SK-N-SH (cell line): ENCODE measurements at regions not wholly inside any gene's neighbourhood (a gene's known extent, or its start where the extent isn't known, plus 50 kb on each side); places are given as distances from the start of the nearest gene placed in this dataset.

Source experiments
- CTCF ChIA-PET: fragments of 300-600, 350-600 bp; formaldehyde crosslinking; extraction: SDS; loops from one replicate; lab custom pipeline; 2021; lab: Yijun Ruan, JAX
- POLR2A ChIA-PET: fragments of 350-600 bp; sonication (Branson Sonifier 250); formaldehyde crosslinking; extraction: SDS; loops from one replicate; lab custom pipeline; 2020; ENCODE audit warnings: antibody characterized with exemption, inconsistent platforms; lab: Yijun Ruan, JAX
- DNase-seq: peaks from one replicate; pipeline ENCODE4 v3.0.0; 2012
- H2AFZ ChIP-seq: fragments of 200-600 bp; sonication (generic); 2 replicates; pipeline ENCODE4 v1.8.1; 2016; ENCODE audit warnings: antibody characterized with exemption, mild to moderate bottlenecking, low read depth
- H3F3A ChIP-seq: fragments of 200-600 bp; sonication (generic); replicated peaks from 2 replicates; pipeline ENCODE3; 2016; ENCODE audit warnings: antibody characterized with exemption, mild to moderate bottlenecking; ENCODE audit not compliant: insufficient read depth
- H3K27ac ChIP-seq, 2 experiments: fragments of 200-500 bp in 1 of 2; fragments of 200-600 bp in 1 of 2; sonication (Bioruptor generic) in 1 of 2; sonication (generic), shearing (Covaris generic) in 1 of 2; 2 replicates each; pipeline versions ENCODE4 v1.5.1 to v1.6.1; 2014 to 2016; ENCODE audit warnings: low read depth in 2 of 2, inconsistent platforms in 1 of 2, low read length in 1 of 2, mild to moderate bottlenecking in 1 of 2, mixed read lengths in 1 of 2
- H3K27me3 ChIP-seq: fragments of 200-600 bp; sonication (generic), shearing (Covaris generic); 2 replicates; pipeline ENCODE4 v1.6.1; 2016; ENCODE audit warnings: mixed run types; ENCODE audit not compliant: insufficient read depth
- H3K36me3 ChIP-seq, 2 experiments: fragments of 200-500 bp in 1 of 2; fragments of 200-600 bp in 1 of 2; sonication (Bioruptor generic) in 1 of 2; sonication (generic) in 1 of 2; replicated peaks in 1 of 2; 2 replicates each; pipeline versions ENCODE3 to v1.5.1; 2014 to 2016; ENCODE audit warnings: low read length in 1 of 2, mild to moderate bottlenecking in 1 of 2; ENCODE audit not compliant: insufficient read depth in 2 of 2, control insufficient read depth in 1 of 2
- H3K4me1 ChIP-seq, 2 experiments: fragments of 200-500 bp in 1 of 2; fragments of 200-600 bp in 1 of 2; sonication (Bioruptor generic) in 1 of 2; sonication (generic), shearing (Covaris generic) in 1 of 2; 2 replicates each; pipeline versions ENCODE4 v1.5.1 to v1.6.1; 2014 to 2016; ENCODE audit warnings: low read depth in 1 of 2, low read length in 1 of 2, mixed run types in 1 of 2; ENCODE audit not compliant: insufficient read depth in 2 of 2, control insufficient read depth in 1 of 2
- H3K4me2 ChIP-seq: fragments of 200-600 bp; sonication (generic), shearing (Covaris generic); 2 replicates; pipeline ENCODE4 v1.6.1; 2017; ENCODE audit warnings: mixed run types
- H3K4me3 ChIP-seq, 2 experiments: fragments of 200-500 bp in 1 of 2; fragments of 200-600 bp in 1 of 2; sonication (Bioruptor generic) in 1 of 2; sonication (generic), shearing (Covaris generic) in 1 of 2; 2 replicates each; pipeline versions ENCODE4 v1.5.1 to v1.8.1; 2014 to 2016; ENCODE audit warnings: low read depth in 2 of 2, inconsistent platforms in 1 of 2, low read length in 1 of 2, mild to moderate bottlenecking in 1 of 2, mixed read lengths in 1 of 2, moderate library complexity in 1 of 2
- H3K79me2 ChIP-seq: fragments of 200-600 bp; sonication (generic); 2 replicates; pipeline ENCODE4 v1.8.1; 2017; ENCODE audit warnings: mild to moderate bottlenecking; ENCODE audit not compliant: insufficient read depth
- H3K9ac ChIP-seq: fragments of 200-600 bp; sonication (generic); 2 replicates; pipeline ENCODE4 v1.6.1; 2017; ENCODE audit warnings: mixed run types
- H3K9me2 ChIP-seq: fragments of 200-600 bp; sonication (generic); 2 replicates; pipeline ENCODE4 v1.6.1; 2017; ENCODE audit warnings: mixed run types
- H3K9me3 ChIP-seq: fragments of 200-600 bp; sonication (generic); 2 replicates; pipeline ENCODE4 v1.6.1; 2017; ENCODE audit warnings: mixed run types, mild to moderate bottlenecking, moderate library complexity
- H4K20me1 ChIP-seq: fragments of 200-600 bp; sonication (generic); 2 replicates; pipeline ENCODE4 v1.6.1; 2017; ENCODE audit warnings: mild to moderate bottlenecking, mixed run types; ENCODE audit not compliant: insufficient read depth
- CHD2 ChIP-seq: fragments of 150-350 bp; IDR thresholded peaks from 2 replicates; pipeline ENCODE4 v1.6.1; 2018; ENCODE audit warnings: low read length; ENCODE audit not compliant: partially characterized antibody
- ELF1 ChIP-seq: IDR thresholded peaks from 2 replicates; pipeline ENCODE4 v1.4.0; 2012
- EP300 ChIP-seq, 2 experiments: IDR thresholded peaks; 2 replicates each; pipeline versions ENCODE4 v1.4.0 to v1.6.1; 2012; ENCODE audit warnings: borderline replicate concordance in 1 of 2, low read depth in 1 of 2, low read length in 1 of 2
- FOSL2 ChIP-seq: IDR thresholded peaks from 2 replicates; pipeline ENCODE4 v1.4.0; 2012; ENCODE audit warnings: low read depth, mild to moderate bottlenecking, moderate library complexity, borderline replicate concordance
- FOXM1 ChIP-seq: IDR thresholded peaks from 2 replicates; pipeline ENCODE4 v1.4.0; 2012; ENCODE audit warnings: low read depth, mild to moderate bottlenecking
- GATA2 ChIP-seq: sonication (generic); formaldehyde crosslinking; IDR thresholded peaks from 2 replicates; pipeline ENCODE4 v1.5.0; 2020; ENCODE audit warnings: mild to moderate bottlenecking, missing genetic modification reagents
- JUND ChIP-seq: IDR thresholded peaks from 2 replicates; pipeline ENCODE4 v1.4.0; 2012
- MEF2A ChIP-seq: IDR thresholded peaks from 2 replicates; pipeline ENCODE4 v1.4.0; 2012; ENCODE audit warnings: low read depth, borderline replicate concordance
- MXI1 ChIP-seq: IDR thresholded peaks from 2 replicates; pipeline ENCODE4 v1.6.1; 2012; ENCODE audit warnings: mild to moderate bottlenecking, low read depth, low read length, improper control_type of control experiment
- NRF1 ChIP-seq: IDR thresholded peaks from 2 replicates; pipeline ENCODE4 v1.6.1; 2012; ENCODE audit warnings: low read depth, mild to moderate bottlenecking, low read length
- PBX3 ChIP-seq: IDR thresholded peaks from 2 replicates; pipeline ENCODE4; 2012
- POLR2AphosphoS5 ChIP-seq: IDR thresholded peaks from 2 replicates; pipeline ENCODE4 v1.6.1; 2012; ENCODE audit warnings: low read depth, low read length
- REST ChIP-seq: IDR thresholded peaks from 2 replicates; pipeline ENCODE4 v1.6.1; 2012; ENCODE audit warnings: mild to moderate bottlenecking, low read depth, low read length, moderate library complexity
- RXRA ChIP-seq: IDR thresholded peaks from 2 replicates; pipeline ENCODE4 v1.4.0; 2012; ENCODE audit warnings: low read depth, mild to moderate bottlenecking, borderline replicate concordance
- TCF12 ChIP-seq: IDR thresholded peaks from 2 replicates; pipeline ENCODE4 v1.4.0; 2012
- TEAD4 ChIP-seq: IDR thresholded peaks from 2 replicates; pipeline ENCODE4 v1.4.0; 2012; ENCODE audit warnings: mild to moderate bottlenecking, borderline replicate concordance; ENCODE audit not compliant: insufficient read depth
- USF1 ChIP-seq: IDR thresholded peaks from 2 replicates; pipeline ENCODE4 v1.4.0; 2012; ENCODE audit warnings: low read depth, borderline replicate concordance
- WGBS: methylation state at CpG from one replicate; pipeline ENCODE4 v1.1.6; 2017; ENCODE audit warnings: low lambda C conversion rate; 5-methylcytosine and 5-hydroxymethylcytosine counted together
- TF ChIP-seq, protein P1 (sequence below): IDR thresholded peaks from 2 replicates; pipeline ENCODE4 v1.4.0; 2012; ENCODE audit warnings: low read depth
- TF ChIP-seq, protein P2 (sequence below): fragments of 150-350 bp; IDR thresholded peaks from 2 replicates; pipeline ENCODE4 v1.6.1; 2016; ENCODE audit warnings: mild to moderate bottlenecking, low read depth, low read length
- TF ChIP-seq, protein P3 (sequence below): fragments of 150-350 bp; IDR thresholded peaks from 2 replicates; pipeline ENCODE4 v1.6.1; 2017; ENCODE audit warnings: antibody characterized with exemption, low read length, low read depth, borderline replicate concordance

DNA sequence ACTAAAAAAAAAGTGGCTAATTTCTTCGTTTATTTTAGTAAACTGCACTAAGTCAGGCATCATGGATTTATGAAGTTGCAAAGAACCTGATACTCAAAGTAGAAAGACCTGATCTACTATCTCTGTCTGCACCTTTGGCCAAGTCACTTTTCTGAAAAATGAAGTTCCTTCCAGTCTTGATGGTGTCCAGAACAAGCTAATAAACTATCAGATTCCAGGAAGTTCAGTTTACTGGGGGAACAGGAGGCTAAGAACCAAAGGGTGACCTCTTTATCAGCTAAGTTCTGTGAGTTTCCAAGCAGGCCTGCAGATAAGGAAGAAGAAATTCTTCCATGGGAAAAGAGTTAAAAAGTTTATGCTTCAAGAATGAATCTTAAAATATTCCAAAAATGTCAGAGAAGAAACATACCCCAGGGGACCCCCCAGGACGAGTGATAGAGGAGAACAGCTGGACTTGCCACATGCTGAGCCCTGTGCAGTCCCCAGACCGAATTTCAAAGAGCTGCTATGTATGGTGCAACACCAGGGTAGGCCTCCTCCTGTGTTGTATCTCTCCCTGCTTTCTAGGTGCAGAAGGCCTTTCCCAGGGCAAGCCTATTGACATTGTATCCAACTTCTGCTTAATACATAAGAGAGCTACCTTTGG is 72.8 kb upstream of the FGGY start:
- Histone ChIP-seq H3K27me3 (no peaks in the 10 kb centered on the region), H3K9ac (no peak overlapping the region), H2AFZ (no peak overlapping the region), H4K20me1 (no peaks in the 10 kb centered on the region), H3K9me3 (no peaks in the 10 kb centered on the region), H3K27ac (no peak overlapping the region), H3K4me3 (no peak overlapping the region), H3K9me2 (no peaks in the 10 kb centered on the region), H3K36me3 (no peaks in the 10 kb centered on the region), H3K4me2 (no peak overlapping the region), H3F3A (no peaks in the 10 kb centered on the region), H3K79me2 (no peaks in the 10 kb centered on the region), H3K4me1 (no peaks in the 10 kb centered on the region)
- ChIA-PET CTCF (interaction anchor here (0.6 to 0.9 kb wide), 2 partner anchors 17 to 535 kb away, joined by 3 to 4 read pairs; no protein-coding TSS in a partner anchor), POLR2A (no interaction called here)
- DNase-seq, result no peak
- 14% methylated on average over 3 of the region's 3 CpGs for WGBS
- TF ChIP-seq TEAD4, result no peak

- Histone ChIP-seq H3K36me3 (no peaks in the 10 kb centered on the region), H3K9me2 (no peaks in the 10 kb centered on the region), H4K20me1 (no peaks in the 10 kb centered on the region), H3K4me3 (no peak overlapping the region), H3K4me2 (no peak overlapping the region), H3K27me3 (no peaks in the 10 kb centered on the region), H2AFZ (no peak overlapping the region), H3K27ac (no peak overlapping the region), H3K4me1 (no peaks in the 10 kb centered on the region), H3F3A (no peaks in the 10 kb centered on the region), H3K79me2 (no peaks in the 10 kb centered on the region), H3K9me3 (no peaks in the 10 kb centered on the region), H3K9ac (no peak overlapping the region)
- no peak for DNase-seq
- 85% methylated on average over 2 of the region's 2 CpGs for WGBS
- ChIA-PET POLR2A (no interaction called here), CTCF (no interaction called here)
- TF ChIP-seq FOXM1 (no peak), JUND (no peak), MXI1 (no peak), MEF2A (no peak), TCF12 (no peak), EP300 (IDR thresholded peaks at IDR 0.05; ENCODE audit: borderline replicate concordance in 1 of 2, low read depth in 1 of 2, low read length in 1 of 2) (no peak), PBX3 (no peak), ELF1 (no peak), USF1 (no peak), CHD2 (no peak), REST (no peak), FOSL2 (no peak), RXRA (no peak), POLR2AphosphoS5 (no peak), GATA2 (CRISPR knock-in tag) (no peak), NRF1 (no peak)
- TF ChIP-seq, protein P1, sequence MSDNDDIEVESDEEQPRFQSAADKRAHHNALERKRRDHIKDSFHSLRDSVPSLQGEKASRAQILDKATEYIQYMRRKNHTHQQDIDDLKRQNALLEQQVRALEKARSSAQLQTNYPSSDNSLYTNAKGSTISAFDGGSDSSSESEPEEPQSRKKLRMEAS, result no peak
- TF ChIP-seq, protein P2, sequence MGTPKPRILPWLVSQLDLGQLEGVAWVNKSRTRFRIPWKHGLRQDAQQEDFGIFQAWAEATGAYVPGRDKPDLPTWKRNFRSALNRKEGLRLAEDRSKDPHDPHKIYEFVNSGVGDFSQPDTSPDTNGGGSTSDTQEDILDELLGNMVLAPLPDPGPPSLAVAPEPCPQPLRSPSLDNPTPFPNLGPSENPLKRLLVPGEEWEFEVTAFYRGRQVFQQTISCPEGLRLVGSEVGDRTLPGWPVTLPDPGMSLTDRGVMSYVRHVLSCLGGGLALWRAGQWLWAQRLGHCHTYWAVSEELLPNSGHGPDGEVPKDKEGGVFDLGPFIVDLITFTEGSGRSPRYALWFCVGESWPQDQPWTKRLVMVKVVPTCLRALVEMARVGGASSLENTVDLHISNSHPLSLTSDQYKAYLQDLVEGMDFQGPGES, result no peak
- TF ChIP-seq, protein P3, sequence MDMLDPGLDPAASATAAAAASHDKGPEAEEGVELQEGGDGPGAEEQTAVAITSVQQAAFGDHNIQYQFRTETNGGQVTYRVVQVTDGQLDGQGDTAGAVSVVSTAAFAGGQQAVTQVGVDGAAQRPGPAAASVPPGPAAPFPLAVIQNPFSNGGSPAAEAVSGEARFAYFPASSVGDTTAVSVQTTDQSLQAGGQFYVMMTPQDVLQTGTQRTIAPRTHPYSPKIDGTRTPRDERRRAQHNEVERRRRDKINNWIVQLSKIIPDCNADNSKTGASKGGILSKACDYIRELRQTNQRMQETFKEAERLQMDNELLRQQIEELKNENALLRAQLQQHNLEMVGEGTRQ, result no peak
Observed at GRCh38 chr1:59225594-59226316, 71.1 kb upstream of the FGGY start.
